Stimulated activated CD4-positive, alpha-beta T cell treated with anti-CD3 and anti-CD28 coated beads, Interleukin-12 subunit alpha, Interleukin-12 subunit beta, amount 100 ng/mL, for 4 hours (primary cell): ENCODE measurements at regions not wholly inside any gene's neighbourhood (a gene's known extent, or its start where the extent isn't known, plus 50 kb on each side); places are given as distances from the start of the nearest gene placed in this dataset.
"Not testable (repeated sequence)": the region's sequence is repeated elsewhere in the genome, so short reads cannot be mapped to it uniquely, and the experiment has no call there.

ENCODE experiments used
- DNase-seq: peaks from one replicate; pipeline ENCODE4 v3.0.0-alpha.2; 2020

DNA sequence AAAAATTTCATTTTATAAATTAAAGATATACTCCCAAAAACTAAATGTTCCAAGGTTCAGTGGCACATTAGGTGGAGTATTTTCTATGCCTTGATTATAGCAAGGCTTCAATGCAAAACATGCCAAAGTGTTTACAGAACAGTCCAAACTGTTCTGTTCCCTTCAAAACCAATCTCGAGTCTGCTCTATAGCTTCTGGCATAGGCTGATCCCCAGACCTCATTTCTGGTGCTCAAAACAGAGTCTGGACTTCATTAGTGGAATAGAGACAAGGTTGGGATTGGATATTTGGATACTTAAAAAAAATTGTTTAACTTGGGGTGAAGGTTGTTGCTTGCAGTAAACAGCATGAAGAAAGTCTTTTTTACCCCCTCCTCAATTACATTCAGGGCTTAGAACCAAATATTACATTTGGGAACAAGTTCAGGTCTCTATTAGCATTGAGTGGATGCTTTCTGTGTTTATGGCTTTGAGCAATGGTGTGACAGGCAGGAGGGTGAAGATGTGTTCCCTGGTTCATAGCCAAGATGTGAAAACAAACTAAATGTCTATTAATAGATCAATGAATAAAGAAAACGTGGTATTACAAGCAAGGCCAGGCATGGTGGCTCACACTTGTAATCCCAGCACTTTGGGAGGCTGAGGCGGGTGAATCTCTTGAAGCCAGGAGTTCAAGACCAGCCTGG is 208.1 kb upstream of the RND3 start:
- no peak for DNase-seq

DNA sequence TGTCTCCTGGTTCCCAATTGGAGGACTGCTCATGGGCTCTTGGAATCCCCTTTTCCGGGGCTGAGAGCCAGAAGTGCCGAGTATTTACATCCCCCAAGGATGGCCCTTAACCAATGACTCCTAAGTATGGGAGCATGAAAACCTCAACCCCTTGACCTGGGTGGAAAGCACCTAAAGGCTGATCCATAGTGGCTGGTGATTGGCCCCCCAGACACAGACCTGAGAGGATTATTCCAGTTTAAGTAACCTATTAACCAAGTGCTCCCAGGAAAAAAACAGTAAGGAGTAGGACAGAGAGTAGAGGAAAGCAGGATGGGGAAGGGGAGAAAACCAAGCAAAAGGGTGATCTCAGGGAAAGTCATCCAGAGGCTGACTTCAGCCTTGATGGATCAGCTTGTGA is 206.1 kb upstream of the RND3 start:
- DNase-seq: no peak

DNA sequence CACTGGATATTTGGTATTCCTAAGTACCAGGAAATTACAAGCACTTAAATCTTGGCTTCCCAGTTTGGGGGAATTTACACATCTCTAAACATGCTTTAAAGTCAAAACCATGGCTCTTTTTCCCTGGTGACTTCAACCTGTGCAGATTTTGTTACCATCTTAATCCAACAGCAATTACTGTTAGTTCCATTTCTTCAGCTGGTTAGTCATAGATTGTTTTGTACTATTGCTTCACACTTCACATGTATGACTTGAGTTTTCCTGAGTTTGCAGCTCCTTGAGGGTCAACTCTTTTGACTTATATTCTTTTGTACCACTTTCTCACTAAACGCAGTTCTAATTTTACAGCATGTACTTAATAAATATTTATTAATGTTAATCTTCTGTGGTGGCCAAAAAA is 203.4 kb upstream of the RND3 start:
- DNase-seq: no peak

DNA sequence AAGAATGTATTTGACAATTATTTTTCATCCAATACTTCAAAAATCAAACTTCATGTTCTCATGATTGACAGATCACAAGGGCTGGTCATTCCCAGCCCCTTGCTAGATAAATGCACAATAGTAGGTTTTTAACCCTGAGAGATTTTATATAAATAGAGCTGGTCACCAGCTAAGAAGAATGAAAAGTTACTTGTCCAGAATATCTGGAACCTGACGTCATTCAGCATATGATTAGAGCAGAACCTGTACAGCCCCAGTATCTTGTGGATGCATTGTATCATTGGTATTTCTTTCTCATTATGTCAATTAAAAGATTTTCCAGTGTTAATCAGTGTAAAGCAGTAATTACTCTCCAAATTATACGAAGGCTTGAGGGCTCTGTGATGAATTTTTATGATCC is 202.8 kb upstream of the RND3 start:
- no peak for DNase-seq

DNA sequence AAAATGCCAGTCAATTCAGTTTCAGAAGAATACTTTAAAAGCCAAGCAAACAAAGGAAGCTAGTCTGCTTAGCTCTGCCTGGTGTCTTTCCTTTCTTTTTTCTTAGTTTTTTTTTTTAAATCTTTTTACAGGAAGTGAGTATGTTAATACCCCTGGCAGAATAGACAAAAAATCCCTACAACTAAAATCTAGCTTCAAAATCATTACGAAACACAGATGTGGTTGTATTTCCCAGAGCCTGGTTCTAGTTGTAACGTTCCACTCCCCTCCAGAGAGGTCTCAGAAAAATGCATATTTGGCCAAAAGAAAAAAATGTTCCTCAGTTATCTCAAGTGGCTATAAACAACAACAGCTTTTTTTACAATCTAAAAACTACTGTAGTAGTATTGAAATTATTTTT is 202.1 kb upstream of the RND3 start:
- no peak for DNase-seq

DNA sequence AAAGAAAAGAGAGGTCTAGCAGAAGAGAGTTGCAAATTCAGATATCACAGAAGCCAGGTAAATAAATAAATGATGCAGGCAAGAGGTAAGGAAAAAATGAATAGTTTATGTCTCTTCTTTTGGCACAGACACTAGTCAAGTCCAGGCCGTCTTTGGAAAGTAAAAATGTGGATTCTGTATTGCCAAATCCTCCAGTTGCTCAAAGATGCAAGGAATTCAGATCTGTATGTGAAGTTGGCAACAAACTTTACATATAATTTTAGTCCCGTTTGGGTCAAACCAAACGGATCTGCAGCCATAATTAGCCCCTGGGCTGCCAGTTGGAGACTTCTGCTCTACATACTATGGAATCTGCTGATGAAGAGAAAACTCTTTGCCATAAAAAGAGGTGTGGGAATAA is 200.5 kb upstream of the RND3 start:
- DNase-seq: no peak

DNA sequence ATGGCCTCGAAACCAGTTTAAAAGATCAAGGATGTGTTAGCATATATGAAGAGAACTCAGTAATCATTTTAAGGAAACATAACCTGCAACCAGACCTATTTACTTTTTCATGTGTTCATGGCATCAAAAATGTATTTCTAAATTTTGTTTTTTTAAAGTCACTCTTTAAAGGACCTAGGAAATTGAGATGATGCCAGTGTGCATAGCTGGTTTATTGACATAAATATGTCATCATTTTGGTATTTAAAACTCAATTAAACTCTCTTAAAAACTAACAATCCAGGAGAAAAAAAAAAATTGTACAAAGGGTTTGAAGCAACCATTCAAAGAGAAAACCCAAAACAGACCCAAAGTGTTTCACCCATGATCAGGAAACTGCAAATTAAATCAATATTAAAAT is 198.9 kb upstream of the RND3 start:
- DNase-seq: no peak

DNA sequence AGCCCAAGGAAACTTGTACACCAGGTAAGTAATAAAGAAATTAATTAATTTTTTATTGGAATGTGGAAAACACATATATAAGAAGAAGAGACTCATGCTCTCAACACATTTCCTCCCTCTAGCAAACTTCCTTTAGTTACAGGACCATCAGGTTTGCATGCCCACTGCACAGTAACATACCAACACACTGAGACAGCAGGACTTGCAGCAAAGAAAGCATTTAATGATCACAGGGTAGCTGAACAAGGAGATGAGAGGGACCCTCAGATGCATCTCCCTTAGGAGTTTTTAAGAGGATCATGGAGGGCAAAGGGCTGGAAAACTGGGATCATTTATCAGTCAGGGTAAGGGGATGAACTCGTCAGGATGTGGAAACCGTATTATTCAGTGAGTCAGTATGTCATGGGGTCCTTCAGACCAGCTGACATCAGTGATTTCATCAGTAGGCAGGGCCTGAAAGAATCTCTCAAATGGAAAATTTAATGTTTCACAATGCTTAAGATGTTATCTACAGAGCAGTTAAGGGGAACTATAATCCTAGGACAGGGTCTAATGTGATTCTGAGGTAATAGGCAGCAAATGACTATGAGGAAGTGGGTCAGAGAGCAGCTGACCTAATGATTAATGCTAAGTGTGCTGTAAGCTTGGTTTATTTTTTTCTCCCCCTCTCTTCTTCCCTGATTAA is 193.8 kb upstream of the RND3 start:
- no peak for DNase-seq

DNA sequence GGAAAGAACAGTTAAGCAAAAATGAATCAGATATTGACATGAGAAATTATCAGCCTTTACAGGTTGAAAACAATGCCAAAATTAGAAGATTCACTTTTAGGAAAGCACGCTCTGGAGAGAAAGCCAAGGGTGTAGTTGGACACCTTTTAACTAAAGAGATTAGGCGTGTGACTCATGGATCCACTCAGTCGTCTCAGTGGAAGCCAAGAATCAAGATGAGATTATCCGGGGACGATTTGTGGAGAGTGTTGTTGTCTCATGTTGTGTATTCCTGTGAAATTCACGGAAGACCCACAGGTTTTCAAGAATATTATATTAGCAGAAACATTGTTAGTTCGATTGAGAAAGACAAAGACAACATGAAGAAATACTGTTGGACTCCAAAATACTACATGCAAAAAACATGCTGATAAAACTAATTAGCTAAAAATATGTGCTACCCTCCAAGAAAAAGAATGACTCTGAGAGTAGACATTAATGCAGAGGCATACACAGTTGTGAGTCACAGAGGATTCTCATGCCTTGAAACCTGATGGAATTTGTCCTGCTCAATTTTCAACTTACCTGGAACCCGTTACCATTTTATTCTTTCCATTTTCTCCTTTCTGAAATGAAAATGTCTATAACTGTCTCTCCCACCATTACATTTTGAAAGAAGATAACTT is 192.1 kb upstream of the RND3 start:
- no peak for DNase-seq

DNA sequence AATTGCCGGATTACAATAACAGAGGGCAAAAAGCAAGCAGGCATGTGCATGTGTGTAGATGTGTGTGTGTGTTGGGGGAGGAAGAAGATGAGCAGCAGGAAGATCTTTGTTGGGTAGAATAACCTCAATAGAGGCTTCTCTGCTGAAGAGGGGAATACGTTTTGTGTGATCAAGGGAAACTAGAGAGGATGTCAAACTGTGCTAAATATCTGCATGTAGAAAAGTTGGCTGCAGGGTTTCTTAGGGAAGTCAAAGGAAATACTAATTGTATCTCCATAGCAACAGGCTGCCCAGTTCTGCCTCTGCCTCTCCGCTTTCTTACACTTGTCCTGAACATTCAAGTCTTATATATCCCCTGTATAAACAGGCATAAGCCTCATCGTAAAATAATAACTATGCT is 190.1 kb upstream of the RND3 start:
- no peak for DNase-seq

DNA sequence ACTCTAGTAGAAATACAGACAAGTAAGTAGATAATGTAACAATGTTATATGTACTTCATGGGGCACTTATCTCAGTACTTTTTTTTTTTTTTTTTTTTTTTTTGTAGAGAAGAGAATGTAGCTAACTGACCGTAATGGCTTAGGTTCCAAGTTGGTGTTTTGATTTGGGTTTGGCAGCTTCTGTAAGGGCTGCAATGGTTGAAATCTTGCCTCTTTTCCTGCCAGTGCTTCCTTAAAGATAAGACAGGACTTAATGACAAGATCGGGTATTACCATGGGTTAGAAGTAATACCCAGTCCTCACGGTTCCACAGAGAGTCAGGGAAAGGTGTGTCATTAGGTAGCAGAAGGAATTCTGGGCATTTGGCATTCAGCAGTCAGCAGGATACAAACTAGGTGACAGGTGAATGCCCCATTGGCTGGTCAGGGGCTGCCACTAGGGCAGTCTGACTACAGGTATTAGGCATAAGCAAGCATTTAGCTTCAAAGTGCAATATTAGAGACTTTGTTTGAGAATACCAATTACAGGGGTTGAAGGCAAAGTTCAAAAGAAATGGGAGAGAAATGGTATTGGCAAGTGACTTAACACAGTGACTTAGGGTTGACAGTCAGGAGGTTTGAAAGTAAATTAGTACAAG is 189.4 kb upstream of the RND3 start:
- no peak for DNase-seq

DNA sequence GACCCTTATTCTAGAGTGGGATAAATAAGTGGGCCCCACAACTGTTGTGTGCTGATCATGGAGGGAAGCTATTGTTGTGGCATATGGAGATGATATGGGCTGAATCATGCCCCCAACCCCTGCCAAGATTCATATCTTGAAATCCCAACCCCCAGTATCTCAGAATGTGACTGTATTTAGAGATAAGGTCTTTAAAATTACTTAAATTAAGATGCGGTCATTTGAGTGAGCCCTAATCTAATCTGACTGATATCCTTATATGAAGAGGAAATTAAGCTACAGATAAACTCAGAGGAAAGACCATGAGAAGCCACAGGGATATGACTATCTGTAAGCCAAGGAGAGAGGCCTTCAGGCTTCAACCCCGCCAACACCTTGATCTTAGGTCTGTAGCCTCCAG is 188.3 kb upstream of the RND3 start:
- DNase-seq: no peak

DNA sequence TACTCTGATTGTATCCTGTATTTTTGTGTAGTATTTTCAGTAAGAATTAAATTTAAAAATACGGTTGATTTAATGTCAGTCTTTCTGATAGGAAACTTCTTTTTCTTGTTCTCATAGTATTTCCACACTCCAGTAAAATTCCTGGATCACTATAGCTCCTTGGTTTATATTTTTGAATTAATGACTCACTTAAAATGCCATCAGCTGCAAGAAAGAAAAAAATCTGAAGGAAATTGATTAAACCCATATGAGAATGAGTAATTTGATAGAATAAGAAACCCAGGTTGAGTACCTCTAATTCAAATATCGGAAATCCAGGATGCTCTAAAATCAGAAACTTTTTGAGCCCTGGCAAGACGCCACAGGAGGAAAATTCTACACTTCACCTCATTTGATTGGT is 186.8 kb upstream of the RND3 start:
- no peak for DNase-seq

DNA sequence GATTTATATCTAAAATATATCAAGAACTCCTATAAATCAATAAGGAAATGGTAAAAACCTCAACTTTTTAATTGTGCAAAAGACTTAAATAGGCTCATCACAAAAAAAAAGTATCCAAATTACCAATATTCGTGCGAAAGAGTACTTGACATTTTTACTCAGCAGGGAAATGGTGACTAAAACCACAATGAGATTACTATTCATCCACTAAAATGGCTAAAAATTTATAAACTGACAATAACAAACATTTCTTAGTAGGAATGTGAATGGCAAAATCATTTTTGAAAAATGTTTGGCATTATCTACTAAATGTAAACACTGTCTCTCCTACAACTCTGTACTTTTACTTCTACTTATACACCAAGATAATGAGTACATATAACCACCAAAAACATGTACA is 184.8 kb upstream of the RND3 start:
- DNase-seq: no peak

DNA sequence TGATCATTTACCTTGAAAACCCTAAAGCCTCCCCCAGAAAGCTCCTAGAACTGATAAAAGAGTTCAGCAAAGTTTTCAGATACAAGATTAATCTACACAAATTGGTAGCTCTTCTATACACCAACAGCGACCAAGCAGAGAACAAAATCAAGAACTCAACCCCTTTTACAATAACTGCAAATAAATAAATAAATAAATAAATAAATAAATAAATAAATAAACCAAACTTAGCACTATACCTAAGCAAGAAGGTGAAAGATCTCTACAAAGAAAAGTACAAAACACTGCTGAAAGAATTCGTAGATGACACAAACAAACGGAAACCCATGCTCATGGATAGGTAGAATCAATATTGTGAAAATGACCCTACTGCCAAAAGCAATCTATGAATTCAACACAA is 182.0 kb upstream of the RND3 start:
- DNase-seq: no peak

DNA sequence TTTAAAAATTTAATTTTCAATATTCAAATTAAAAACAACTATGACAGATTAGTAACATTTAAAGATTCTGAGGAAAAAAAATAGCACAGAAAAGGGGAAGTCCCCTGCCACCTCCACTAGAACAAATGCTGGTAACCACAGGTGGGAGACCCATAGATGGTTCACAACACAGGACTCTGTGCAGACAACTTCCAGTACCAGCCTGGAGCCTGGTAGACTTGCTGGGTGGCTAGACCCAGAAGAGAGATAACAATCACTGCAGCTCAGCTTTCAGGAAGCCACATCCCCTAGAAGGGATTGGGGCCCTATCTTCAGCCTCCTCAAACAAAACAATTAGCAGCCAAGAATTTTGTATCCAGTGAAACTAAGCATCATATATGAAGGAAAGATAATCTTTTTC is 179.6 kb upstream of the RND3 start:
- DNase-seq: not testable (repeated sequence)

DNA sequence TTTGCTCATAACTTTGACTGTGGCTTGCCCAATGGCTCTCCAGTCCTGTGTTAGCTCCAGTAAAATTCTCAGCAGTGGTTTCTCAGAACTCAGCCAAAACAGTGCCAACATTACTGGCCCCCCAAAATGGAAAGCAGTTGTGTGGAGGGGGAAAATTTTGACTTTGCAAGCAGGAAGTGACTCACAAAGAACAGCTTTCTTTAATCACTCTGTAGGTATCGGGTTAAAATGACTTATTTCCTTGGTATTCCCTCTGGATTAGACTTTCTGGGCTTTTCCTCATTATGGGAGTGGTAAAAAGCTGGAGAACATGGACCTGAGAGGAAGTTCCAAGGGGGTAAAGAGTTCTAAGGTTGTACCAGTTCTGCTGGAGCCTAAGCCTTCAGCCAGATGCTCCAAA is 175.7 kb upstream of the RND3 start:
- DNase-seq: no peak

DNA sequence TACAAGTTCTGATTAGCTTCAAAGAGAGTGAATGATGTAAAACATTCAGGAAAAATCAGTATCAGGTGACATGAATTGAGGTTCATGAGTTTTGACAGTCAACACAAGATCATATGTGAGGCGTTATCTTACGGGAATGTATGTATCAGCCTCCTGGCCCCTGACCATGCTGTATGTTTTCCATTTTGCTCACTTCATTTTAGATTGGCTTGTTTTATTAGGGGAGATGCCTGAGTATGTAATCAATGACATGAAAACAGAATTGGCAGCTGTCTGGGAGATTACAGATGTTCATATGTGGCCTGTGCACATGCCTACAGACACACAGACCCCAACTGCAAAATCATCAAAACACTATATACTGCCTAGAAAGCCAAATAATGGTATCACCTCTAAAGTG is 168.5 kb upstream of the RND3 start:
- DNase-seq: no peak

DNA sequence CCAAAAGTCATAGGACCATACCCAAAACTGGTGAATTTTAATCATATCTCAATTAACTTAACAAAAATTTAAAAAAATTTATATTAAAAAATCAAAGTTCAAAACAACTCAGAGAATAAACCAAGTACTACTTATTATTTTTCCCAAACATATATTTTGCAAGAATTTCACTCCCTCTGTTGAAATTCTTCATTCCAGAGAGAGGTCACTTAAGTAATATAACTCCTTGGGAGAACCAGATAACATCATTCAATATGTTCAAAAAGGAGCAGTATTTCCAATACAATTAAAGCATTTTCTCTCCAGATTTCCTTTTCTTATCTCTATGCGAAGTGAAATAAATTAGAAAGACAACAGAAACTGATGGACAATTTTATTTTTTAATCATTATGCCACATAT is 165.9 kb upstream of the RND3 start:
- no peak for DNase-seq

DNA sequence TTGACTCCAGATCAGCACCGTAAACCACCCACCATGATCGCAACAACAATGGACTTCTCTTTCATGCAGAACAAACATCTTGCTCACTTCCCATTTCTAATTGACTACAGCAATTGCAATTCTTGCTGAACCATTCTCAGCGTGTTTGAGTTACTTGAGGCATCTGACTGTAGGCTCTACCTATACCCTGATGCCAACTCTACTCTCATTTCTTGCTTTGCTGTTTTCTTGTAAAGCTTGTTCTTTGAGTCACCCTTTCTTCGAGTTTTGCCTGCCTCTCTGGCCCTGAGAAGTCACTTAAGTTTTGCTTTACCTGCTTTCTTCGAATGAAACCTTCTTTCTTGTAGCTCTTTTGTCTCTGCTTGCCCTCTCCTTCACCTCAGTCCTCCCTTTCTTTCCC is 160.5 kb upstream of the RND3 start:
- DNase-seq: no peak

DNA sequence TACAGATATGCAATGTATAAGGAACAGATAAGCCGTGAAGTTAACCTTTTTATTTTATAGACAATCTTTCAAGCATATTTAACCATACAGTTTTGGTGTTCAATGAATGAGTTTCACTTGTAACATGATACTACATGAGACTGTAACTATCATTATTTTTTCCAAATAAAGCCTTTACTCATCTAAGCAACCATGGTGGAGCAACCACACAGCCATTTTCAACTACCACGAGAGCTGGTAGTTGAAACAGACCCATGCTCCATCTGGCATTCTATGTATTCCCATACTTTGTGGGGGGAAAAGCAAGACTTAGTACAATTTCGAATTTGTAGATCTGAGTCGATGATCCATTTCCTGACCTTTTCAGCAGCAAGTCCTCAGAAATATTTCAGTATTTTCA is 159.3 kb upstream of the RND3 start:
- DNase-seq: no peak

DNA sequence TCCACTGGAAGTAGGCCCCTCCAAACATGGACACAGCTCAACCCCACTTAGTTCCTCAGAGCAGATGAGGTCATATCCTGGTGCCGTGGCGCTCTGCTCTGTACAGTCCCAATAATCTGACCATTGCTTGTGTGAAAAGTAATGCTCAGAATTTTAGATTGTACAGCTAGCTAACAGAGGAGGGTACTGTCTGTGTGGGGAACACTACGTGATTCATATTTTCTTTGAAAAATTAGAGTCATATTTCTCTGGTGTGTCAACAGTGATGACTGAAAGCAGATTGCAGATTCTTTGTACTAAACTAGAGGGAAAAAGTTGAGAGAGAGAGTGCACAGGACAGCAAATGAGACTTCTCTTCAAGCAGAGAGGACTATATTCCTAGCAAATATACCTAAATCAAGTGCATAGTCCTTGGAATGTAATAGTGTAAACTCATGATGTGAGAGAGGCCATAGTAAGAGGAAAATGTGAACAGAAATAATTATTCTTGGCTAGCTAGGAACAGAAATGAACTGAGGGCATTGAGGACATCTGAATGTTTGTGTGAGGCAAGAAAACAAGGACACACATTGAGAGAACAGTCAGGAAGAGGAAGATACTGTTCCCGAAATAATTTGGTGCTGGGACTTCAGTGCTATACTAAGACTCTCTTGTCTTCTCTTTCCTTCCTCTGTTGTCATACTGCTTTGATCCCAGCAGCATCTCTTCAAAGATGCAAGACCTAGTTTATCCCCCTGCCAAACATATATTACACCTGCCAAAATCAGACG is 157.0 kb upstream of the RND3 start:
- DNase-seq: no peak

DNA sequence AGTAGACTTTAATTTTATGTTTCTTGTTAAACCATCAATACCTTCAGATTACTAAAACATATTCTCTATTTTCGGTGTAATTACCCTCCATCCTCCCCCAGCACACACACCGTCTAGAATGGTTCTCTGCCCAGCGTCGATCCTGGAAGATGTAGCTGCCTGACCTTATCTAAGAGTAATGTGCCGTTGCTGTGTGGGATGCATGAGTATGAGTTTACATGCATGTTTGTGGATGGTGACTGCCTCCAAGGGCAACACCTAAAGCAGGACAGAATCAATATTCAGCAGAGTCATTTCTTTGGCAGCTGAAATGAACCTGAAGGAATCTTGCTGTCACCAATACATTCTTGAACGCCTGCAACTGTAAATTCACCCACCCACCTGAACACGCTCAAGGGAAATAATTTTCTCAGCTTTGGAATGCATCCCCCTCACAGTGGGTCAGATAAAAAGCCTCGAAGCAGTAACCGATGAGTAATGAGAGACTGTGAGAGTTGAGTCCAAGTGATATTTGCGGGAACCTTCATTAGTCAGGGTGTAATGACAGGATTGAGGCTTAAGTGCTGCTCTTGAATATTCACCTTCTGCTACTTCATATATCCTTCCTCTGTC is 155.8 kb upstream of the RND3 start:
- DNase-seq: no peak
